GM21526 (cell line): ENCODE measurements at regions not wholly inside any gene's neighbourhood (a gene's known extent, or its start where the extent isn't known, plus 50 kb on each side); places are given as distances from the start of the nearest gene placed in this dataset.

Experiments used
- ATAC-seq: cut with Tn5 transposase; IDR thresholded peaks from one replicate; pipeline ENCODE4 v1.9.1; 2021; ENCODE audit warnings: moderate library complexity; ENCODE audit not compliant: unreplicated experiment, low FRiP score

- ATAC-seq, result no peak
Observed at GRCh38 chr10:21213381-21213780, 312.1 kb downstream of the SKIDA1 start.

DNA sequence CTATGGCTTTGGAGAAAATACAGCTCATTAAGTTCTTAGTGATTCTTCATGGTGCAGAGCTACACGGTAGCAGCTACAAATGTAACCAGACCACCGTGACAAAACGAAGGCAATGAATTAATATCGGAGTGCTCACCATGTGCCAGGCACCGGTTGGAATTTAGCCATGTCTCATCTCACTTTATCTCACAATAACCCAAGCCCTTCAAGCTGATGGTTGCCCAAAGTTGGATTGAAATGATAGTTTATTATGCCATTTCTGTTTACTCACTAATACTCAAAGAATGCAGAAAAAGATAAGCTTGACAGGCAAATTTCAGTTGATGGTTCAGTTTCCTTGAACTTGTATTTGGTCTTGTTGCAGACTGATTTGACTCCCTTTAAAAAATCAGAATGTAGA, 312.6 kb downstream of the SKIDA1 start:
- ATAC-seq, result no peak

DNA sequence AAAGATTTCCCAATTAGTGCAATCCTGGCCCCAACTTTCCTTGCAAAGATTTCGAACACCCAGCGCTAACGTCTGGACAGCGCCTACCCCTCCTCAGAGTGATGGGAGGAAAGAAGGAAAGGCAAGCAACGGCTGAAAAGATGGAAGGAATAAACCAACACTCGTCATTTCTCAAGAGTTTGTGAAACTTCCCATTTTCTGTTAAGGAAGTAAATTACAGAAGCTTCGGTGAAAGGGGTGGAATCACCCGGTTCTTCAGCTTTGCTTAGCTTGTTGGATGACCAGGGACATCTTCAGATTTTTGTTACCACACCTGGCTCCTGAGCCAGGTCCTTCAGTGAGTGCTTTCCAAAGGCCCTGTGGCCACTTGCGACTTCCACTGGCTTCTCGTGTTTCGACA, 313.1 kb downstream of the SKIDA1 start:
- ATAC-seq, result no peak

DNA sequence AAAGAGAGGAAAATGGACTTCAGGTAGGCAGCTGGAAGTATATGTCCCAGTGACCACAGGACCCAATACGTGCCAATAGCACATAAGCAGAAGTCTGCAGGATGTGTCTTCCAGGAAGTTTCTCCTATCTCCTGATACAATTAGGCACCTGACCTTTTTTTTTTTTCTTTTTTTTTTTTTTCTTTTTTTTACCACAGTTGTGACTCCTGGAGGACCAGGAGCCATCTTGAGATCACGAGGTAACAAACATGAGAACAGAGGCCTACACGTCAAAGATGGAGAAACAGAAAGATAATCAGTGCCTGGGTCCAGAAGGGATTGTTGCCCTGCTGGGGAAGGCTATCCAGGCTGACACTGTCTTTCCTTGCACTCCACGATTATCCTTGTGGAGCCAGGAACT, 312.4 kb upstream of the NEBL start:
- ATAC-seq, result no peak

DNA sequence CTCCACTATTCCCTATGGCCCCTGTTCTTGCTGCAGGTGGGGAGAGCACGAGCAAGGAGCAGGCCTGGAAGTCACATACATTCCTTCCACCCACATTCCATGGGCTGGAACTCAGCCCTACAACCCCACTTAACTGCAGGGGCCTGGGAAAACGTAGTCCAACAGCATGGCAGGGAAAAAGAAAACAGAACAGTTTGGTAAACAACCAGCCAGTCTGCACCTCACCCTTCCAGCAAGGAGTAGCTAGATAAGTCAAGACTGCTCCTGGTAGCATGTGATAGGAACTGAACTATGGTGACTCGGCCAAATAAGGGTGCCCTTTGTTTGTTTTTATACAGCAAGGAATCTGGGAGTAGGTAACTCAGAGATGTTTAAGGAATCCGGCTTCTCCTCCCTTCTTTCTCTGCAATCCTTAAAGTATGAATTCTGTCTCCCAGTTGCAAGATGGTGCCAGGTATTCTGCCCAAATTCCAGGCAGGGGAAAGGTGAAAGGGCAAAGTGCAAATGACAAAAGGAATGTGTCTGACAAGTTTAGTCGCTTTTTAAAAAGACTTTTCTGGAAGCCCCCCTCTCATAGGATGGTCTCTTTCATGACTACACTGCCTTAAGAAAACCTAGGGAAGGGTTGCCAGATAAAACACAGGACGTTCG, 311.7 kb upstream of the NEBL start:
- ATAC-seq, result no peak

DNA sequence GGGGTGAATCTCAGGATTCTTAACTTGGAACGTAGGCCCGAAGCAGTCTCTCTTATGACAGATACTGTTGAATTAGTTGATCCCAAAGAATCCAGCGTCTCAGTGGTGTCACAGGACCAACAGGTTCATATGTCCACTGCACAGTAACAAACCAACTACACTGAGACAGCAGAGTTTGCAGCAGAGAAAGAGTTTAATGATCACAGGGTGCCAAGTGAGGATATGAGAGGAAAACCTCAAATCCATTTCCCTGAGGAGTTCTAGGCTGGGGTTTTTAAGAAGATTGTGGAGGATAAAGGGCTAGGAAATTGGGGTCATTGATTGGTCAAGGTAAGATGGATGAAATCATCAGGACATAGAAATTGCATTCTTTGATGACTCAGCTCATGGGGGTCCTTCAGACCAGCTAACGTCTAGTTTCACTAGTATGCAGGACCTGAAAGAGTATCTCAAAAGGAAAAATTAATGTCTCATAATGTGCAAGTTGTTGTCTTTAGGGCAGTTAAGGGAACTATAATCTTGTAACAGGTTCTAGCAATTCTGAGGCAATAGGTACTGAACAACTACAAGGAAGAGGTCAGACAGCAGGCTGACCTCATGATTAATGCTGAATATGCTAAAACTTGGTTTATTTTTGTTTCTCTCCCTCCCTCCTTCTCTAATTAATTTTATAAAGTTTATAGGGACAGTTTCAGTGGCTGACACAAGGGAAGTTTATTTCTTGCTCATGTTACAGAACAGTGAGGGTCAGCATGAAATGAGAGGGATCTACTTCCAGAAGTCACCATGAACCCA, 310.9 kb upstream of the NEBL start:
- no peak for ATAC-seq

GRCh38 chr10:21205328-21205727, 308.2 kb upstream of the NEBL start:
- no peak for ATAC-seq

DNA sequence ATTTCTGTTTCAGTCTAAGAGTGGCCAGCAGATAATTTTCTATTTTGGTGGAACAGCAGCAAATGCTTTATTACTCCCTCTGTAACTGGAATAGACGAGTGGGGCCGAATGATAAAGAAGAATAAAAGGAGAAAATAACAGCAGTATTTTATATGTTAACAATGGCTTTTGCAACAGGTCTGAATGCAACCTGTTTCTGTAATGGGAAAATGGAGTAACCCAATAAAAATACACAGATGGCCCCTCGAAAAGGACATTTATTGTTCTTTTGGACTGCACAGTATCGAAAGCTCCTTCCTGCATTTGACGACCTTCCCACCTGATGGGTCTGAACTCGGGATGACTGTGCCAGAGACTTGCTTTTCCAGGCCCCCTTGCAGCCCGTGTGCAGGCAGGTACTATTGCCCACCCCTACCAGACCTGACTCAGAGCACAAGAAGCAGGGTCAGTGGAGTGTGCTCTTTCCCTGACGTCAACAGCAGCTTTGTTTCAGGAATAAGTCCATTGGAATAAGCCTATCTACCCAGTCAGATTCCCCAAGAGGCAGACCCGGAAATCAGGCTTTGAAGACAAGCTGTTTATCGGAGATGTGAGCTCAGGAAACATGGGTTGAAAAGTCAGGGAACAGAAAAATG, 306.5 kb upstream of the NEBL start:
- ATAC-seq, result no peak

GRCh38 chr10:21202776-21203462, 305.8 kb upstream of the NEBL start:
- no peak for ATAC-seq

DNA sequence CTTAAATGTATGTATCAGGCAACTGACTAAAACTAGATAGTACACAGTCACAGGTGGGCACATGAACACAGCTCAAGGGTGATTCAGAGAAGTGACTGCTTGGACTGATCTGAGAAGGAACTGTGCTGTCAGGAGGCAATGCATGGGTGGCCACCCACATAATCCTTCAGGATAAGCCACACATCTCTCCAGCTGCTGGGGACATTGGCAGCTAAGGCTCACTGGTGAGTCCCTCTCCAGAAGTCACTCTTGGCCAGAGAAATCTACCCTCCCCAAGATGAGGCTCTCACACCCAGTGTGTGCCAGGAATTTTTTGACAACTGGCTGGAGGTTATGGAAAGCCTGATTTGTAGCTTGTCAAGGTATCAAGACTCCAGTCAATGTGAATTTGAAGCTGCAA, 302.4 kb upstream of the NEBL start:
- no peak for ATAC-seq

DNA sequence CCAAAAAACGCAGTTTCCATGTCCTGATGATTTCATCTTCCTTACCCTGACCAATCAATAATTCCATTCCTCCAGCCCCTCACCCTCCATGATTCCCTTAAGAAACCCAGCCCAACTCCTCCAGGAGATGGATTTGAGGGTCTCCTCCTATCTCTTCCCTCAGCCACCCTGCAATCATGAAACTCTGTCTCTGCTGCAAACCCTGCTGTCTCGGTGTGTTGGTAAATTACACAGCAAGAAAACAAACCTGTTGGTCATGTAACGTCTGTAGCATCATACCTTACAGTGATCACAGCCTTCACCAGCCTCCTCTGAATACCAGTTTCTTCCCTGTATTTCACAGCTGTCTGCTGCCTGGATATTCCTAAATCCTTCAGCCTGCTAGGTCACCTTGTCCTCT, 300.7 kb upstream of the NEBL start:
- no peak for ATAC-seq

DNA sequence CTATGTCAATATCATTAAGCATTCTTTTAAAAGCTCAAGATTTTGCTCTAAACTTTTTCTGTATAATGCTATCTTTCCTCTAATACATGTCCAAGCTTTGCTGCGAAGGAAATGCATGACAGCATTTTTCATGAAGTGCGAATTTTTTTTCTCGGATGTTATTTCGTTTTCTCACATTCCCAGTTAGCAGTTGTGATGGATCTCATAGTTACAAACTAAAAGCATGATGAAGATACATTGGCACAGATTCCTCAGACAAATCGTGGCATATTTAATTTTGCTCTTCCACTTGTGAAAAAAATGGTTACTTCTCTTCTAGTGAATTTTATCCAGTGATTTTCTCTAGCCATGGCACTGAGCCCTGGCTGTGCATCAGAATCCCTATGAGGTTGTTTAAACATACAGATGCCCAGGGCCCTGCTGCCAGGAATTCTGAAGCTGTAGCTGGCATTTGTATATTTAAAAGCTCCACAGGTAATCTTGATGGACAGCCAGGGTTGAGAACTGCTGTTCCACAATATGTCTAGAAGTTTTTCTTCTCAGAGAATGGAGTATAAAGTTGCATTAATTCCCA, 299.8 kb upstream of the NEBL start:
- ATAC-seq, result no peak

DNA sequence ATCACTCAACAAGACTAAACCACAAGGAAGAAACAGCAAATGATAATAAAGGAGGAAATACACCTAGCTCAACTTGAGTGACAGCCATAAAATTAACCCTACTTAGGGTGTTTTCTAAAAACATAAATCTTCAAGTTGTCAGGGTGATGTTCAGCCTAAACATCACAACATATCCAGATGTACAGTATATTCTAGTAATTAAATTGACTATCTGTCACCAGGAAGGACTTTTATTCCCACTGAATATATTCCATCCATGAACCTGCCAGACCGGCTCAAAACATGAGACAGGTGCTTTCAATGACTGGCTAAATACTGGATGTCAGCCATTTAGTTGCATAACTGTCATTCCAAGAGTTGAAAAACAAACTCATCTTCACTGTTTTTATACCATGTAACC, 298.1 kb upstream of the NEBL start:
- no peak for ATAC-seq

GRCh38 chr10:21194510-21194993, 297.4 kb upstream of the NEBL start:
- no peak for ATAC-seq

DNA sequence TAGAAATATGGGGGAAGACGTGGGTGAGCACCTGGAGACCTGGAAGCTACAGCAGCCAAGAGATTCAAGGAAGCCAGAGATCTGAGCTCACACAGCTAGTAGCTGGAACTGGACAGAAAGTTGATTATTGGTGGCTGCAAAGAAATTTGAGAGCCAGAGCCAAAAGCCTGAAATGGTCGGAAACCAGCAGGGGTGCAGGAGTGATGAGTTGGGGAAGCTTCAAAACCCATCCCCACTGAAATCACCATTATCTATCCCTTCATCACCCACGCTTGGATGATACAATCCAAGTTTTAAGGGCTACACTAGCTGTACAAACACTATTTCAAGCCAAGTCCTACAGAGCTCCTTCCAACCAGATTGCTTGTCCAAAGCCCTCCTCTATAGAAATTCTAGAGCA, 296.1 kb upstream of the NEBL start:
- no peak for ATAC-seq

DNA sequence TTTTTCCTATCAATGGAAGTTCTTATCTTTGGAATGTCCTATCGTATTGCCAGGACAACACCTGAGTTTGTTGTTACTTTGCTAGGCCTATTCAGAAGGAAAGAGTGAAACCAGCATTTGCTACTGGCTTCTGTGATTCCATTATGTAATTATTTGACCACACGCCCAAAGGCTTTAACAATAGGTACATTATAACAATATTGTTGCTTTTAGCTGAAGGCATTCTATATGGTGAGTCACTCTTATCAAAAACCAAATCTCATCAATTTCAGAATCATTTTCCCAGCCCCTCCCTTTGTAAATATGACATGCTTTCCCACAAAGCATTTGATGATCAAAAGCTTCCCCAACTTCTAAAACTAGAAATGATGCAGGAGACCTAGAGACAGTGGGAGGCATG, 294.4 kb upstream of the NEBL start:
- no peak for ATAC-seq

DNA sequence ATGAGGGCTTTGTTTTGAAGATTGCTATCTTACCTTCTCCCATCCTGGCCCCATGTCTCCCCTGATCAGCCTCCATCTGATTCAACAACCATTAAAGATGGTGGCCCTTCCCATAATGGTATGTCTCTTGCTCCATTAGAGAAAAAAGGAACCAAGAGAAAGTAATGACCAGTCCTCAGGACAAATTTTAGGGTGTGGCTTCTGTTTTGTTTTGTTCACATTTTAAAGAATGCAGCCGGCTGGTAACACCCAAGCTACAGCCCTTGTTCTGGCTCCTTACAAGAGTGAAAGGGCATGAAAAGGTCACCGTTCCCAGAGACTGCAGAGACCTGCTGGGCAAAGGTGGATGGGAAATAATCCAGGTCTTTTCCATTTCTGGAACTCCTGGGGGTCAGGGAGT, 287.9 kb upstream of the NEBL start:
- ATAC-seq, result no peak

GRCh38 chr10:21184216-21184615, 287.1 kb upstream of the NEBL start:
- no peak for ATAC-seq

DNA sequence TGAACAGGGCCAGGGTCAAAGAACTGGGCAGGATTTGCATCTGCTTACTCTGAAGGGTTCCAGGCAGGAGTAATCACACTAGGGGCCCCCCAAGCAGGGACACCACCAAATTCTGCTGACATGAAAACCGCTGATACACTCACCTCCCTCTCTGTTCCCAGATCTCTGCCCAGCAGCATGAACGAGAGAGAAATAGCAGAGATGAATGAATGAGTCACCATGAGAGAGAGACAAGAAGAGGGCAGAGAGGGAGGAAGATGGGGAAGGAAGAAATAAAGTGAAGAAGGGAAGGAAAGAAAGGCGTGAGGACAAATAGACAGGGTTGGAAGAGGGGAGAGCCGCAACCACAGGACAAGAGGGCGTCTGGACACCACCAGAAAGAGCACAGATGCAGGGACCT, 285.9 kb upstream of the NEBL start:
- ATAC-seq, result no peak

GRCh38 chr10:21181451-21181850, 284.3 kb upstream of the NEBL start:
- no peak for ATAC-seq

- ATAC-seq, result no peak
Observed at GRCh38 chr10:21180604-21181003, 283.5 kb upstream of the NEBL start.
